GM13976 (cell line): ENCODE measurements at regions not wholly inside any gene's neighbourhood (a gene's known extent, or its start where the extent isn't known, plus 50 kb on each side); places are given as distances from the start of the nearest gene placed in this dataset.

ENCODE experiments used
- DNase-seq: peaks from one replicate; pipeline ENCODE4 v3.0.0; 2012; ENCODE audit warnings: low spot score
- CTCF ChIP-seq: IDR thresholded peaks from 2 replicates; pipeline ENCODE4 v1.5.1; 2012; ENCODE audit warnings: borderline replicate concordance, mild to moderate bottlenecking; ENCODE audit not compliant: insufficient read depth; ENCODE audit errors: extremely low read depth, missing control alignments, control extremely low read depth
- in situ Hi-C: fragments of 300-500 bp; cut with MboI; formaldehyde crosslinking; loops from one replicate; pipeline ENCODE4 v1.12.0; 2022; ENCODE audit warnings: low sequenced_read_pairs, mixed read lengths, inconsistent platforms; ENCODE audit not compliant: unreplicated experiment

GRCh38 chr5:136799806-136800372, 434.5 kb upstream of the TRPC7 start:
- in situ Hi-C loops = no loop called here
- DNase-seq = no peak

GRCh38 chr5:136793300-136793699, 428.0 kb upstream of the TRPC7 start:
- TF ChIP-seq CTCF = no peak

More at GRCh38 chr5:136799806-136800372, 434.5 kb upstream of the TRPC7 start:
- no peak for TF ChIP-seq CTCF

GRCh38 chr5:136781464-136781863, 416.1 kb upstream of the TRPC7 start:
- TF ChIP-seq CTCF = no peak
- DNase-seq = no peak
- in situ Hi-C loops = no loop called here

More at GRCh38 chr5:136793300-136793699, 428.0 kb upstream of the TRPC7 start:
- in situ Hi-C loops = no loop called here
- no peak for DNase-seq

GRCh38 chr5:136780518-136780917, 415.2 kb upstream of the TRPC7 start:
- in situ Hi-C loops = no loop called here
- no peak for DNase-seq
- TF ChIP-seq CTCF = no peak

GRCh38 chr5:136776022-136776927, 410.9 kb upstream of the TRPC7 start:
- no peak for DNase-seq
- no peak for TF ChIP-seq CTCF

GRCh38 chr5:136772491-136772890, 407.1 kb upstream of the TRPC7 start:
- in situ Hi-C loops = loop anchor here (10.0 kb wide), 1 partner anchor 408 kb away; the partner anchor contains the start of gene TRPC7
- DNase-seq = no peak
- no peak for TF ChIP-seq CTCF

More at GRCh38 chr5:136776022-136776927, 410.9 kb upstream of the TRPC7 start:
- in situ Hi-C loops = loop anchor here (10.0 kb wide), 1 partner anchor 411 kb away; the partner anchor contains the start of gene TRPC7
